H9 (cell line): ENCODE measurements at regions not wholly inside any gene's neighbourhood (a gene's known extent, or its start where the extent isn't known, plus 50 kb on each side); places are given as distances from the start of the nearest gene placed in this dataset.

Experiments used
- DNase-seq: peaks from one replicate; pipeline ENCODE4 v3.0.0-alpha.2; 2017
- H2AFZ ChIP-seq: one replicate; pipeline ENCODE4 v1.6.1; 2013; ENCODE audit warnings: mild to moderate bottlenecking, low read length, control low read depth, moderate library complexity
- H2AK5ac ChIP-seq: 2 replicates; pipeline ENCODE4 v1.6.1; 2013; ENCODE audit warnings: low read length, control low read depth, mixed read lengths; ENCODE audit not compliant: insufficient read length
- H2BK120ac ChIP-seq: one replicate; pipeline ENCODE4 v1.6.1; 2013; ENCODE audit warnings: low read depth, mild to moderate bottlenecking, low read length, control low read depth, inconsistent platforms; ENCODE audit not compliant: poor library complexity, severe bottlenecking
- H2BK12ac ChIP-seq: 2 replicates; pipeline ENCODE4 v1.6.1; 2013; ENCODE audit warnings: low read length, control low read depth, mixed read lengths, low read depth; ENCODE audit not compliant: insufficient read length
- H2BK15ac ChIP-seq: 2 replicates; pipeline ENCODE4 v1.6.1; 2013; ENCODE audit warnings: low read depth, low read length, control low read depth
- H2BK20ac ChIP-seq: one replicate; pipeline ENCODE4 v1.6.1; 2013; ENCODE audit warnings: low read depth, mild to moderate bottlenecking, low read length, control low read depth, inconsistent platforms; ENCODE audit not compliant: poor library complexity, severe bottlenecking
- H2BK5ac ChIP-seq: 2 replicates; pipeline ENCODE4 v1.6.1; 2013; ENCODE audit warnings: low read length, control low read depth, mixed read lengths; ENCODE audit not compliant: insufficient read length
- H3K14ac ChIP-seq: 2 replicates; pipeline ENCODE4 v1.6.1; 2013; ENCODE audit warnings: low read length, control low read depth; ENCODE audit not compliant: insufficient read depth
- H3K18ac ChIP-seq: 2 replicates; pipeline ENCODE4 v1.6.1; 2013; ENCODE audit warnings: low read depth, mild to moderate bottlenecking, mixed read lengths, low read length, control low read depth; ENCODE audit not compliant: insufficient read length
- H3K23ac ChIP-seq: 2 replicates; pipeline ENCODE4 v1.6.1; 2013; ENCODE audit warnings: low read length, control low read depth, mixed read lengths, low read depth; ENCODE audit not compliant: insufficient read length
- H3K23me2 ChIP-seq: 2 replicates; pipeline ENCODE4 v1.6.1; 2013; ENCODE audit warnings: low read depth, mild to moderate bottlenecking, mixed read lengths, low read length, control low read depth; ENCODE audit not compliant: insufficient read length, poor library complexity, severe bottlenecking
- H3K27ac ChIP-seq: 2 replicates; pipeline ENCODE4 v1.5.1; 2013; ENCODE audit warnings: low read length, control low read depth, mixed read lengths, low read depth; ENCODE audit not compliant: insufficient read length
- H3K27me3 ChIP-seq: 2 replicates; pipeline ENCODE4 v1.6.1; 2013; ENCODE audit warnings: low read length, control low read depth, inconsistent platforms; ENCODE audit not compliant: insufficient read depth
- H3K4ac ChIP-seq: 2 replicates; pipeline ENCODE4 v1.6.1; 2013; ENCODE audit warnings: low read depth, mild to moderate bottlenecking, control low read depth, inconsistent platforms, low read length, moderate library complexity
- H3K4me1 ChIP-seq: 2 replicates; pipeline ENCODE4 v1.6.1; 2013; ENCODE audit warnings: low read length, control low read depth, inconsistent platforms; ENCODE audit not compliant: insufficient read depth
- H3K4me2 ChIP-seq: 2 replicates; pipeline ENCODE4 v1.6.1; 2013; ENCODE audit warnings: low read length, control low read depth, mixed read lengths; ENCODE audit not compliant: insufficient read length, insufficient read depth
- H3K56ac ChIP-seq: 2 replicates; pipeline ENCODE4 v1.6.1; 2013; ENCODE audit warnings: low read depth, mild to moderate bottlenecking, mixed read lengths, low read length, control low read depth; ENCODE audit not compliant: insufficient read length
- H3K79me1 ChIP-seq: 2 replicates; pipeline ENCODE4 v1.6.1; 2013; ENCODE audit warnings: low read depth, mild to moderate bottlenecking, moderate library complexity, low read length, control low read depth, inconsistent platforms; ENCODE audit not compliant: insufficient read depth, poor library complexity, severe bottlenecking
- H3K79me2 ChIP-seq: 2 replicates; pipeline ENCODE4 v1.6.1; 2013; ENCODE audit warnings: low read length, control low read depth, inconsistent platforms; ENCODE audit not compliant: insufficient read depth
- H3K9ac ChIP-seq: 2 replicates; pipeline ENCODE4 v1.6.1; 2013; ENCODE audit warnings: low read length, control low read depth, mixed read lengths; ENCODE audit not compliant: insufficient read length; ENCODE audit errors: extremely low read depth
- H3K9me3 ChIP-seq: one replicate; pipeline ENCODE4 v1.6.1; 2013; ENCODE audit warnings: low read depth, low read length, inconsistent platforms; ENCODE audit not compliant: control insufficient read depth
- H3T11ph ChIP-seq: one replicate; pipeline ENCODE4 v1.6.1; 2013; ENCODE audit warnings: mild to moderate bottlenecking, low read length, control low read depth, inconsistent platforms
- H4K20me1 ChIP-seq: one replicate; pipeline ENCODE4 v1.6.1; 2013; ENCODE audit not compliant: control insufficient read depth, insufficient read length, insufficient read depth
- H4K5ac ChIP-seq: 2 replicates; pipeline ENCODE4 v1.6.1; 2013; ENCODE audit warnings: low read depth, mild to moderate bottlenecking, mixed read lengths, low read length, control low read depth; ENCODE audit not compliant: insufficient read length
- H4K8ac ChIP-seq: replicated peaks from 2 replicates; pipeline ENCODE4 v1.6.1; 2013; ENCODE audit warnings: low read length, control low read depth, mixed read lengths, low read depth; ENCODE audit not compliant: insufficient read length
- H4K91ac ChIP-seq: 2 replicates; pipeline ENCODE4 v1.6.1; 2013; ENCODE audit warnings: low read depth, mild to moderate bottlenecking, moderate library complexity, mixed read lengths, low read length, control low read depth; ENCODE audit not compliant: insufficient read length
- H3K27ac Mint-ChIP-seq, 3 experiments: 2 replicates in 2 of 3; 3 replicates in 1 of 3; pipeline ENCODE4 v1.8.0; 2020 to 2021; ENCODE audit warnings: mixed read lengths in 3 of 3, mild to moderate bottlenecking in 1 of 3, moderate library complexity in 1 of 3
- H3K27me3 Mint-ChIP-seq: 2 replicates; pipeline ENCODE4 v1.8.0; 2021; ENCODE audit warnings: low read depth, mild to moderate bottlenecking, moderate library complexity, mixed read lengths
- H3K36me3 Mint-ChIP-seq, 3 experiments: 2 replicates in 2 of 3; 3 replicates in 1 of 3; pipeline ENCODE4 v1.8.0; 2020 to 2021; ENCODE audit warnings: low read depth in 3 of 3, mixed read lengths in 3 of 3; ENCODE audit not compliant: insufficient read depth in 1 of 3
- H3K4me1 Mint-ChIP-seq, 2 experiments: 2 replicates each; pipeline ENCODE4 v1.8.0; 2020; ENCODE audit warnings: mixed read lengths in 2 of 2
- H3K4me3 Mint-ChIP-seq, 2 experiments: 2 replicates in 1 of 2; 3 replicates in 1 of 2; pipeline ENCODE4 v1.8.0; 2020 to 2021; ENCODE audit warnings: mild to moderate bottlenecking in 2 of 2, mixed read lengths in 2 of 2, moderate library complexity in 1 of 2
- H3K9me3 Mint-ChIP-seq, 2 experiments: 2 replicates in 1 of 2; 3 replicates in 1 of 2; pipeline ENCODE4 v1.8.0; 2020; ENCODE audit warnings: mild to moderate bottlenecking in 2 of 2, mixed read lengths in 2 of 2, moderate library complexity in 1 of 2
- CTCF ChIP-seq: fragments of 200-600 bp; sonication (generic); conservative IDR thresholded peaks from 3 replicates; pipeline ENCODE4 v1.8.0; 2021; ENCODE audit warnings: antibody characterized with exemption, mild to moderate bottlenecking
- WGBS: extraction: QIAGEN DNeasy Blood & Tissue Kit; methylation state at CpG from one replicate; pipeline ENCODE4 v1.1.7; 2013; ENCODE audit warnings: missing lambda C conversion rate, low lambda C conversion rate, mixed read lengths; ENCODE audit not compliant: insufficient read length; ENCODE audit errors: extremely low coverage; 5-methylcytosine and 5-hydroxymethylcytosine counted together

DNA sequence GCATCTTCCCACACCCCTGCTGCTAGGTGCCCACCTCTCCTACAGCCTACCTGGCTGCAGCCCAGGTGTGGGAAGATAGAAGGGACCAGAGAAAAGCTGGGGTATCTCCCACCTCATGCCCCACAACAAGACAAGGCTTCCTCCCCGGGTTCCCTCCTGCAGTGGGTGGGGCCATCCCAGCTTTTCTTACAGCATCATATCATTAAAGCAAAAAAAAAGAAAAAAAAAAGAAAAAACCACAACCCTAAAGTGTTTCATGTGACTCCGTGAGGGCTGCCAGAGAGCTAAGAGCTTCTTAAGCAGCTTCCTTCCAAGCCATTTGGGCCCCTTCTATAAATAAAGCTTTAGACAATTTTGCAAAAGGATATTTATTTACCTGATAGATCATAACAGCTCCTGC, 455.4 kb upstream of the TSHZ3 start:
- Histone ChIP-seq H3K23ac (no peak overlapping the region), H3K9ac (no peak overlapping the region), H3K56ac (no peak overlapping the region), H2AK5ac (no peak overlapping the region), H4K91ac (no peak overlapping the region), H3K79me2 (no peaks in the 10 kb centered on the region), H3K4ac (no peak overlapping the region), H3K27ac (no peak overlapping the region), H2AFZ (no peak overlapping the region), H4K8ac (no peak overlapping the region), H3K4me1 (no peaks in the 10 kb centered on the region), H4K5ac (no peak overlapping the region), H2BK5ac (no peak overlapping the region), H3K18ac (no peak overlapping the region), H3K79me1 (no peaks in the 10 kb centered on the region), H3K14ac (no peak overlapping the region), H3K9me3 (no peaks in the 10 kb centered on the region), H2BK20ac (no peak overlapping the region), H3K4me2 (no peak overlapping the region), H2BK120ac (no peak overlapping the region), H2BK12ac (no peak overlapping the region), H2BK15ac (no peak overlapping the region), H4K20me1 (no peaks in the 10 kb centered on the region), H3K27me3 (no peaks in the 10 kb centered on the region), H3T11ph (no peak overlapping the region), H3K23me2 (no peaks in the 10 kb centered on the region)
- Mint-ChIP-seq H3K36me3 (no peaks in the 10 kb centered on the region), H3K9me3 (no peaks in the 10 kb centered on the region), H3K27ac (no peak overlapping the region), H3K4me3 (no peak overlapping the region), H3K27me3 (no peaks in the 10 kb centered on the region; the same call in 1 of the 2 replicates), H3K4me1 (peaks cover 7 to 21% of the 10 kb centered on the region in 2 experiments)
- no peak for TF ChIP-seq CTCF
- WGBS: no CpG with 5 or more reads among the region's 2 CpGs
- DNase-seq: no peak
